A549 (cell line): ENCODE measurements at regions not wholly inside any gene's neighbourhood (a gene's known extent, or its start where the extent isn't known, plus 50 kb on each side); places are given as distances from the start of the nearest gene placed in this dataset.

ENCODE experiments used
- ATAC-seq, 2 experiments: fragments of 200-7000 bp in 1 of 2; fragments of >200 bp in 1 of 2; cut with Nextera tagmentation in 1 of 2; cut with Tn5 transposase in 1 of 2; 3 replicates each; pipeline versions ENCODE4 v1.8.0 to v1.9.1; 2018 to 2020; ENCODE audit warnings: mild to moderate bottlenecking in 1 of 2, moderate library complexity in 1 of 2
- CTCF ChIA-PET: fragments of 300-600 bp; sonication (Branson Sonifier 250); formaldehyde crosslinking; extraction: SDS; loops from one replicate; lab custom pipeline; 2021; ENCODE audit warnings: antibody characterized with exemption, inconsistent platforms; lab: Yijun Ruan, JAX
- POLR2A ChIA-PET: fragments of 350-600 bp; formaldehyde crosslinking; extraction: SDS; loops from one replicate; lab custom pipeline; 2021; ENCODE audit warnings: antibody characterized with exemption, inconsistent platforms; lab: Yijun Ruan, JAX
- DNase-seq, 2 experiments: peaks; one replicate each; pipeline versions ENCODE4 v3.0.0 to v3.0.0-alpha.2; 2011 to 2016; ENCODE audit warnings: low read depth in 1 of 2, low spot score in 1 of 2
- FAIRE-seq: peaks from 2 replicates; lab custom pipeline; 2011; peaks lifted over from hg19 to GRCh38; lab: Jason Lieb, UNC
- H3K27ac ChIP-seq, 2 experiments: fragments of >200 bp; sonication (Bioruptor Twin); formaldehyde crosslinking; 3 replicates each; pipeline ENCODE4 v1.5.1; 2016 to 2017
- H3K4me1 ChIP-seq: fragments of >200 bp; sonication (Bioruptor Twin); formaldehyde crosslinking; 3 replicates; pipeline ENCODE4 v1.6.1; 2016
- H3K4me2 ChIP-seq: fragments of >200 bp; sonication (Bioruptor Twin); formaldehyde crosslinking; 3 replicates; pipeline ENCODE4 v1.6.1; 2016
- H3K4me3 ChIP-seq: fragments of >200 bp; sonication (Bioruptor Twin); formaldehyde crosslinking; 3 replicates; pipeline ENCODE4 v1.5.1; 2016
- H3K9me3 ChIP-seq: fragments of >200 bp; sonication (Bioruptor Twin); formaldehyde crosslinking; 3 replicates; pipeline ENCODE4 v1.6.1; 2016
- CEBPB ChIP-seq, 2 experiments: fragments of >200 bp in 1 of 2; sonication (Bioruptor Twin) in 1 of 2; formaldehyde crosslinking in 1 of 2; IDR thresholded peaks; 2 replicates each; pipeline ENCODE4 v1.6.1; 2012 to 2016
- CHD4 ChIP-seq: fragments of 200-600 bp; sonication (generic); IDR thresholded peaks from 2 replicates; pipeline ENCODE4 v1.6.1; 2016; ENCODE audit warnings: antibody characterized with exemption, mild to moderate bottlenecking, borderline replicate concordance
- ESRRA ChIP-seq: fragments of 150-350 bp; IDR thresholded peaks from 2 replicates; pipeline ENCODE4 v1.6.1; 2014; ENCODE audit warnings: mild to moderate bottlenecking, low read length, borderline replicate concordance
- FOSB ChIP-seq: fragments of 250-450 bp; sonication (Bioruptor Pico); IDR thresholded peaks from 2 replicates; pipeline ENCODE4 v1.5.0; 2020; ENCODE audit warnings: mild to moderate bottlenecking, moderate library complexity
- FOSL2 ChIP-seq, 2 experiments: fragments of 450-650 bp in 1 of 2; fragments of >200 bp in 1 of 2; sonication (Bioruptor Twin) in 1 of 2; formaldehyde crosslinking; IDR thresholded peaks; 2 replicates each; pipeline versions ENCODE4 v1.5.0 to v1.6.1; 2016 to 2020; ENCODE audit warnings: mild to moderate bottlenecking in 1 of 2, moderate library complexity in 1 of 2
- HOXA7 ChIP-seq: fragments of 250-450 bp; sonication (Bioruptor Pico); IDR thresholded peaks from 2 replicates; pipeline ENCODE4 v1.5.0; 2020; ENCODE audit warnings: mild to moderate bottlenecking, moderate library complexity
- NPAS2 ChIP-seq: fragments of 250-450 bp; sonication (Bioruptor Pico); IDR thresholded peaks from 2 replicates; pipeline ENCODE4 v1.8.0; 2022; ENCODE audit warnings: mild to moderate bottlenecking, moderate library complexity, borderline replicate concordance
- NR3C1 ChIP-seq: fragments of >200 bp; sonication (Bioruptor Twin); formaldehyde crosslinking; IDR thresholded peaks from 3 replicates; pipeline ENCODE4 v1.6.1; 2017
- POLR2A ChIP-seq: IDR thresholded peaks from 2 replicates; pipeline ENCODE4 v1.6.1; 2012; ENCODE audit warnings: mild to moderate bottlenecking, low read length
- RARB ChIP-seq: fragments of 250-450 bp; sonication (Bioruptor Pico); IDR thresholded peaks from 2 replicates; pipeline ENCODE4 v1.8.0; 2021; ENCODE audit warnings: mild to moderate bottlenecking, moderate library complexity
- RFX5 ChIP-seq: fragments of 450-650 bp; IDR thresholded peaks from 2 replicates; pipeline ENCODE4 v1.7.1; 2014; ENCODE audit warnings: antibody characterized with exemption, mild to moderate bottlenecking, moderate library complexity
- RNF2 ChIP-seq: fragments of 200-600 bp; sonication (generic); IDR thresholded peaks from 2 replicates; pipeline ENCODE4 v1.6.1; 2016; ENCODE audit warnings: low read depth, mild to moderate bottlenecking, antibody characterized with exemption, moderate library complexity, borderline replicate concordance
- TP53 ChIP-seq: fragments of 250-450 bp; sonication (Bioruptor Pico); IDR thresholded peaks from 2 replicates; pipeline ENCODE4 v1.5.0; 2021; ENCODE audit warnings: mild to moderate bottlenecking, moderate library complexity
- ZFP36 ChIP-seq: fragments of 450-650 bp; IDR thresholded peaks from 2 replicates; pipeline ENCODE4 v1.6.1; 2014; ENCODE audit warnings: borderline replicate concordance; ENCODE audit not compliant: partially characterized antibody
- ZNF302 ChIP-seq: fragments of 250-450 bp; sonication (Bioruptor Pico); IDR thresholded peaks from 2 replicates; pipeline ENCODE4 v1.9.0; 2021; ENCODE audit warnings: inconsistent platforms, mild to moderate bottlenecking, moderate library complexity
- WGBS: methylation state at CpG from one replicate; pipeline ENCODE4 v1.1.6; 2017; ENCODE audit errors: missing lambda C conversion rate; 5-methylcytosine and 5-hydroxymethylcytosine counted together
- TF ChIP-seq, protein P1 (sequence below): fragments of 450-650 bp; IDR thresholded peaks from 2 replicates; pipeline ENCODE4 v1.6.1; 2014; ENCODE audit warnings: antibody characterized with exemption
- TF ChIP-seq, protein P2 (sequence below): IDR thresholded peaks from 2 replicates; pipeline ENCODE4 v1.6.1; 2012; ENCODE audit warnings: low read depth, borderline replicate concordance
- TF ChIP-seq, protein P3 (sequence below): fragments of 200-600 bp; sonication (generic); IDR thresholded peaks from 2 replicates; pipeline ENCODE4 v1.6.1; 2016; ENCODE audit warnings: antibody characterized with exemption, mild to moderate bottlenecking, moderate library complexity
- TF ChIP-seq, protein P4 (sequence below): fragments of >200 bp; sonication (Bioruptor Twin); formaldehyde crosslinking; IDR thresholded peaks from 3 replicates; pipeline ENCODE4 v1.5.1; 2016
- TF ChIP-seq, protein P5 (sequence below): fragments of >200 bp; sonication (Bioruptor Twin); formaldehyde crosslinking; IDR thresholded peaks from 2 replicates; pipeline ENCODE4 v1.6.1; 2016
- TF ChIP-seq, protein P6 (sequence below): fragments of 250-450 bp; sonication (Bioruptor Pico); IDR thresholded peaks from 2 replicates; pipeline ENCODE4 v1.5.0; 2020; ENCODE audit warnings: low read depth, mild to moderate bottlenecking, moderate library complexity
- TF ChIP-seq, protein P7 (sequence below): fragments of 150-350 bp; IDR thresholded peaks from 2 replicates; pipeline ENCODE4 v1.6.1; 2014; ENCODE audit warnings: low read depth, mild to moderate bottlenecking, low read length
- TF ChIP-seq, protein P8 (sequence below): fragments of >200 bp; sonication (Bioruptor Twin); formaldehyde crosslinking; IDR thresholded peaks from 3 replicates; pipeline ENCODE4 v1.6.1; 2016
- TF ChIP-seq, protein P9 (sequence below): IDR thresholded peaks from 2 replicates; pipeline ENCODE4 v1.6.1; 2012

DNA sequence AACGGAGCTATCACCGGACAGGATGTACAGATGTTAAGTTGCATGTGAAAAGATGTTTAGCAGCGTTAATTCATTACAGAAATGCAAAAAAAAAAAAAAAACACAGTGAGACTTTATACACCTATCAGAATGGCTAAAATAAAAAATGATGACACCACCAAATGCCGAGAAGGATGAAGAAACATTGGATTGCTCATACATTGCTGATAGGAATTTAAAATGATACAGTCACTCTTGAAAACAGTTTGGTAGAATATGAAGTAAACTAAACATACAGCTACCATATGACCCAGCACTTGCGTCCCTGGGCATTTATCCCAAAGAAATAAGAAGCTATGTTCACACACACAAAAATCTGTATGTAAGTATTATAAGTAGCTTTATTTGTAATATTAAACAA is 574.1 kb downstream of the SLC16A7 start:
- H3K4me2 ChIP-seq = no peak overlapping the region
- FAIRE-seq = no peak
- DNase-seq = no peak
- POLR2A ChIA-PET = no interaction called here
- H3K4me1 ChIP-seq = peaks cover 11% of the 10 kb centered on the region
- no peak for ATAC-seq
- H3K4me3 ChIP-seq = no peak overlapping the region
- H3K9me3 ChIP-seq = no peaks in the 10 kb centered on the region
- no peak overlapping the region for H3K27ac ChIP-seq
- CTCF ChIA-PET = interaction anchor here (0.6 kb wide), 1 partner anchor 29 kb away, joined by 3 read pairs; no protein-coding TSS in a partner anchor
- TF ChIP-seq, protein P1, sequence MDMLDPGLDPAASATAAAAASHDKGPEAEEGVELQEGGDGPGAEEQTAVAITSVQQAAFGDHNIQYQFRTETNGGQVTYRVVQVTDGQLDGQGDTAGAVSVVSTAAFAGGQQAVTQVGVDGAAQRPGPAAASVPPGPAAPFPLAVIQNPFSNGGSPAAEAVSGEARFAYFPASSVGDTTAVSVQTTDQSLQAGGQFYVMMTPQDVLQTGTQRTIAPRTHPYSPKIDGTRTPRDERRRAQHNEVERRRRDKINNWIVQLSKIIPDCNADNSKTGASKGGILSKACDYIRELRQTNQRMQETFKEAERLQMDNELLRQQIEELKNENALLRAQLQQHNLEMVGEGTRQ = no peak
- TF ChIP-seq ESRRA (no peak), POLR2A (no peak), ZFP36 (no peak), FOSL2 (IDR thresholded peaks at IDR 0.05) (no peak), FOSL2 (CRISPR knock-in tag; IDR thresholded peaks at IDR 0.05) (no peak), ZNF302 (CRISPR knock-in tag) (no peak), NPAS2 (CRISPR knock-in tag) (no peak), NR3C1 (no peak)
- TF ChIP-seq, protein P2, sequence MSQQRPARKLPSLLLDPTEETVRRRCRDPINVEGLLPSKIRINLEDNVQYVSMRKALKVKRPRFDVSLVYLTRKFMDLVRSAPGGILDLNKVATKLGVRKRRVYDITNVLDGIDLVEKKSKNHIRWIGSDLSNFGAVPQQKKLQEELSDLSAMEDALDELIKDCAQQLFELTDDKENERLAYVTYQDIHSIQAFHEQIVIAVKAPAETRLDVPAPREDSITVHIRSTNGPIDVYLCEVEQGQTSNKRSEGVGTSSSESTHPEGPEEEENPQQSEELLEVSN = no peak
- TF ChIP-seq, protein P3, sequence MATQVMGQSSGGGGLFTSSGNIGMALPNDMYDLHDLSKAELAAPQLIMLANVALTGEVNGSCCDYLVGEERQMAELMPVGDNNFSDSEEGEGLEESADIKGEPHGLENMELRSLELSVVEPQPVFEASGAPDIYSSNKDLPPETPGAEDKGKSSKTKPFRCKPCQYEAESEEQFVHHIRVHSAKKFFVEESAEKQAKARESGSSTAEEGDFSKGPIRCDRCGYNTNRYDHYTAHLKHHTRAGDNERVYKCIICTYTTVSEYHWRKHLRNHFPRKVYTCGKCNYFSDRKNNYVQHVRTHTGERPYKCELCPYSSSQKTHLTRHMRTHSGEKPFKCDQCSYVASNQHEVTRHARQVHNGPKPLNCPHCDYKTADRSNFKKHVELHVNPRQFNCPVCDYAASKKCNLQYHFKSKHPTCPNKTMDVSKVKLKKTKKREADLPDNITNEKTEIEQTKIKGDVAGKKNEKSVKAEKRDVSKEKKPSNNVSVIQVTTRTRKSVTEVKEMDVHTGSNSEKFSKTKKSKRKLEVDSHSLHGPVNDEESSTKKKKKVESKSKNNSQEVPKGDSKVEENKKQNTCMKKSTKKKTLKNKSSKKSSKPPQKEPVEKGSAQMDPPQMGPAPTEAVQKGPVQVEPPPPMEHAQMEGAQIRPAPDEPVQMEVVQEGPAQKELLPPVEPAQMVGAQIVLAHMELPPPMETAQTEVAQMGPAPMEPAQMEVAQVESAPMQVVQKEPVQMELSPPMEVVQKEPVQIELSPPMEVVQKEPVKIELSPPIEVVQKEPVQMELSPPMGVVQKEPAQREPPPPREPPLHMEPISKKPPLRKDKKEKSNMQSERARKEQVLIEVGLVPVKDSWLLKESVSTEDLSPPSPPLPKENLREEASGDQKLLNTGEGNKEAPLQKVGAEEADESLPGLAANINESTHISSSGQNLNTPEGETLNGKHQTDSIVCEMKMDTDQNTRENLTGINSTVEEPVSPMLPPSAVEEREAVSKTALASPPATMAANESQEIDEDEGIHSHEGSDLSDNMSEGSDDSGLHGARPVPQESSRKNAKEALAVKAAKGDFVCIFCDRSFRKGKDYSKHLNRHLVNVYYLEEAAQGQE = no peak
- TF ChIP-seq, all 56 proteins: peak for 0
- WGBS = 87% methylated on average over 5 of the region's 5 CpGs

DNA sequence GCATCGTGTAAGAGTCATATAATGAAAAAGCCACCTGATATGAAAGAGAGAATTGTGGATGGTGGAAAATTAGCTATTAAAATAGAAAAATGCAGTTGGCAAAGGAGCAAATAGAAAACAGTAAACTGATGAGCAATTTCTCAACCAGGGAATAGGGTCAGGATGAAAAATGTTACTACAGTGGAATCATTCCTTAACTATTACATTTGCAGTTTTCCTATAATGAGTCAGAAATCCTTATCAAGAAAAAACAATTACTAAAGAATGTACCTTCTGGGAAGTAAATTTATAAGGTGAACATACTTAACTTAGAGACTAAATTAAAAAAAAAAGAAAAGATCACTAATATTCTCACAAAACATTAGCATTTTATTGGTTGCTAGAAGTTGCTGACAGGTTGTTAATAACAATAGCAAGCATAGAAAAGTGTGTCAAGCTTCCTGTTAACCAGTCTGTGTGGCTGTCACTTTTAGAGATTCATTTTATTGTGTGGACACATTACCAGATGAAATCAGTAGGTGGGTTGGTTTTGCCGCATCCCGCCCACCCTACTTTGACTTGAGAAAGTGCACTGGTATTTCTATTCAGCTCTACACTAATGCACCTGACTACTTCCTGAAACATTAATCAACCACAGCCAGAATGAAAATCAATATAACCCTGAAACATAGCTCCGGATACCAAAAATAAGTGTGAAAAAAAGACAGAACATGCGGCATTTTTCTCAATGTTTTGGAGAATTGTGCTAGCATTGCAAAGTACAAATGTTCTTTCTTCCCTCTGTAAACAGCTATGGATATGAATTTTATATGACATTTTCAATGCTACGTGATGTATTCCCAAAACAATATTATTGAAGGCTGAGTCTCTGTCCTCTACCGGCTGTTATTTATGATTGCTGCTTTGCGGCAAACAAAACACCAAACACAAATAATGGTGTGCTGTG is 576.7 kb downstream of the SLC16A7 start:
- H3K4me2 ChIP-seq = no peak overlapping the region
- CTCF ChIA-PET = no interaction called here
- H3K27ac ChIP-seq = no peak overlapping the region
- no peak for FAIRE-seq
- POLR2A ChIA-PET = no interaction called here
- ATAC-seq = no peak
- WGBS = 63% methylated on average over 8 of the region's 8 CpGs
- DNase-seq = no peak
- peaks cover 11% of the 10 kb centered on the region for H3K4me1 ChIP-seq
- no peak overlapping the region for H3K4me3 ChIP-seq
- no peaks in the 10 kb centered on the region for H3K9me3 ChIP-seq
- TF ChIP-seq ESRRA = no peak
- no peak for TF ChIP-seq RNF2
- no peak for TF ChIP-seq RARB (CRISPR knock-in tag)
- TF ChIP-seq, protein P4, sequence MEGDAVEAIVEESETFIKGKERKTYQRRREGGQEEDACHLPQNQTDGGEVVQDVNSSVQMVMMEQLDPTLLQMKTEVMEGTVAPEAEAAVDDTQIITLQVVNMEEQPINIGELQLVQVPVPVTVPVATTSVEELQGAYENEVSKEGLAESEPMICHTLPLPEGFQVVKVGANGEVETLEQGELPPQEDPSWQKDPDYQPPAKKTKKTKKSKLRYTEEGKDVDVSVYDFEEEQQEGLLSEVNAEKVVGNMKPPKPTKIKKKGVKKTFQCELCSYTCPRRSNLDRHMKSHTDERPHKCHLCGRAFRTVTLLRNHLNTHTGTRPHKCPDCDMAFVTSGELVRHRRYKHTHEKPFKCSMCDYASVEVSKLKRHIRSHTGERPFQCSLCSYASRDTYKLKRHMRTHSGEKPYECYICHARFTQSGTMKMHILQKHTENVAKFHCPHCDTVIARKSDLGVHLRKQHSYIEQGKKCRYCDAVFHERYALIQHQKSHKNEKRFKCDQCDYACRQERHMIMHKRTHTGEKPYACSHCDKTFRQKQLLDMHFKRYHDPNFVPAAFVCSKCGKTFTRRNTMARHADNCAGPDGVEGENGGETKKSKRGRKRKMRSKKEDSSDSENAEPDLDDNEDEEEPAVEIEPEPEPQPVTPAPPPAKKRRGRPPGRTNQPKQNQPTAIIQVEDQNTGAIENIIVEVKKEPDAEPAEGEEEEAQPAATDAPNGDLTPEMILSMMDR = no peak
- TF ChIP-seq CHD4 = no peak
- TF ChIP-seq, protein P5, sequence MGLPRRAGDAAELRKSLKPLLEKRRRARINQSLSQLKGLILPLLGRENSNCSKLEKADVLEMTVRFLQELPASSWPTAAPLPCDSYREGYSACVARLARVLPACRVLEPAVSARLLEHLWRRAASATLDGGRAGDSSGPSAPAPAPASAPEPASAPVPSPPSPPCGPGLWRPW = no peak
- no peak for TF ChIP-seq RFX5
- TF ChIP-seq, protein P6, sequence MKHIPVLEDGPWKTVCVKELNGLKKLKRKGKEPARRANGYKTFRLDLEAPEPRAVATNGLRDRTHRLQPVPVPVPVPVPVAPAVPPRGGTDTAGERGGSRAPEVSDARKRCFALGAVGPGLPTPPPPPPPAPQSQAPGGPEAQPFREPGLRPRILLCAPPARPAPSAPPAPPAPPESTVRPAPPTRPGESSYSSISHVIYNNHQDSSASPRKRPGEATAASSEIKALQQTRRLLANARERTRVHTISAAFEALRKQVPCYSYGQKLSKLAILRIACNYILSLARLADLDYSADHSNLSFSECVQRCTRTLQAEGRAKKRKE (CRISPR knock-in tag) = no peak
- TF ChIP-seq, protein P7, sequence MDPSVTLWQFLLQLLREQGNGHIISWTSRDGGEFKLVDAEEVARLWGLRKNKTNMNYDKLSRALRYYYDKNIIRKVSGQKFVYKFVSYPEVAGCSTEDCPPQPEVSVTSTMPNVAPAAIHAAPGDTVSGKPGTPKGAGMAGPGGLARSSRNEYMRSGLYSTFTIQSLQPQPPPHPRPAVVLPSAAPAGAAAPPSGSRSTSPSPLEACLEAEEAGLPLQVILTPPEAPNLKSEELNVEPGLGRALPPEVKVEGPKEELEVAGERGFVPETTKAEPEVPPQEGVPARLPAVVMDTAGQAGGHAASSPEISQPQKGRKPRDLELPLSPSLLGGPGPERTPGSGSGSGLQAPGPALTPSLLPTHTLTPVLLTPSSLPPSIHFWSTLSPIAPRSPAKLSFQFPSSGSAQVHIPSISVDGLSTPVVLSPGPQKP = no peak
- TF ChIP-seq HOXA7 (CRISPR knock-in tag) = no peak
- TF ChIP-seq, protein P8, sequence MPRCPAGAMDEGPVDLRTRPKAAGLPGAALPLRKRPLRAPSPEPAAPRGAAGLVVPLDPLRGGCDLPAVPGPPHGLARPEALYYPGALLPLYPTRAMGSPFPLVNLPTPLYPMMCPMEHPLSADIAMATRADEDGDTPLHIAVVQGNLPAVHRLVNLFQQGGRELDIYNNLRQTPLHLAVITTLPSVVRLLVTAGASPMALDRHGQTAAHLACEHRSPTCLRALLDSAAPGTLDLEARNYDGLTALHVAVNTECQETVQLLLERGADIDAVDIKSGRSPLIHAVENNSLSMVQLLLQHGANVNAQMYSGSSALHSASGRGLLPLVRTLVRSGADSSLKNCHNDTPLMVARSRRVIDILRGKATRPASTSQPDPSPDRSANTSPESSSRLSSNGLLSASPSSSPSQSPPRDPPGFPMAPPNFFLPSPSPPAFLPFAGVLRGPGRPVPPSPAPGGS = no peak
- TF ChIP-seq POLR2A = no peak
- TF ChIP-seq, protein P9, sequence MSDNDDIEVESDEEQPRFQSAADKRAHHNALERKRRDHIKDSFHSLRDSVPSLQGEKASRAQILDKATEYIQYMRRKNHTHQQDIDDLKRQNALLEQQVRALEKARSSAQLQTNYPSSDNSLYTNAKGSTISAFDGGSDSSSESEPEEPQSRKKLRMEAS = no peak
- no peak for TF ChIP-seq TP53 (CRISPR knock-in tag)
- no peak for TF ChIP-seq CEBPB (IDR thresholded peaks at IDR 0.05)
- no peak for TF ChIP-seq FOSB
